GM18868 (cell line): ENCODE measurements at regions not wholly inside any gene's neighbourhood (a gene's known extent, or its start where the extent isn't known, plus 50 kb on each side); places are given as distances from the start of the nearest gene placed in this dataset.
"Not testable (repeated sequence)": the region's sequence is repeated elsewhere in the genome, so short reads cannot be mapped to it uniquely, and the experiment has no call there.

Experiments
- ATAC-seq: cut with Tn5 transposase; IDR thresholded peaks from one replicate; pipeline ENCODE4 v1.9.1; 2021; ENCODE audit warnings: mild to moderate bottlenecking, moderate library complexity; ENCODE audit not compliant: unreplicated experiment

DNA sequence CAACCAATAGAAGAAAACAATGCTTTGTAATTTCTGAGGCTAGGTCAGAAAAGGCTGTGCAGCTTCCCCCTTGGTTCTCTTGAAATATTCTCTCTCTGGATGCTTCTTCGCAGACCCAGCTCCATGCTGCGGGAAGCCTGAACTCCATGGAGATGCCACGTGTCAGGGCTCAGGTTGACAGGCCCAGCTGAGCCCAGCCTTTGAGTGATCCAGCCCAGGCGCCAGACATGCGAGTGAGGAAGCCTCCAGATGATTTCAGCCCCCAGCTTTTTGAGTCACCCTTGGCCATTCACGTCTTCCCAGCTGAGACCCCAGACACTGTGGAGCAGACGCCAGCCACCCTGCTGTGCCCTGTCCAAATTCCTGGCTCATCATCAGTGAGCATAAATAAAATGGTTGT is 378.4 kb upstream of the NRP1 start:
- ATAC-seq = no peak

DNA sequence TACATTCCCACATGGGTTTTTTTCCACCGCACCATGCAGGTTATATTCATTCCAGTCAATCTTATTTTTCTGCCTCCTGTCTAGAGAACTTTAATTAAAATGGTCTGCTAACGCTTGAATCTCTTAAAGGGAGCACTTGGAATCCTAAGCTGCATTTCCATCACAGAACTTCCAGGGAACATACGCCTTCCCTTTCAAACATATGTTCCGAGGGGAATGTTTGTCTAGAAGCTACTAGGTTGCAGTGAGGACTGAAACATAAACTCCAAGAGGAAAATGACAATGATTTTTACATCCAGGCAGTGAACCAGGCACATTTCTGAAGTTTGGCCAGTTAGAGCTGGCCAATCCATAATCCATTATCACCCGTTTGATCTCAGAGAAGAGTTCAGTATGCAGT is 375.5 kb upstream of the NRP1 start:
- no peak for ATAC-seq

DNA sequence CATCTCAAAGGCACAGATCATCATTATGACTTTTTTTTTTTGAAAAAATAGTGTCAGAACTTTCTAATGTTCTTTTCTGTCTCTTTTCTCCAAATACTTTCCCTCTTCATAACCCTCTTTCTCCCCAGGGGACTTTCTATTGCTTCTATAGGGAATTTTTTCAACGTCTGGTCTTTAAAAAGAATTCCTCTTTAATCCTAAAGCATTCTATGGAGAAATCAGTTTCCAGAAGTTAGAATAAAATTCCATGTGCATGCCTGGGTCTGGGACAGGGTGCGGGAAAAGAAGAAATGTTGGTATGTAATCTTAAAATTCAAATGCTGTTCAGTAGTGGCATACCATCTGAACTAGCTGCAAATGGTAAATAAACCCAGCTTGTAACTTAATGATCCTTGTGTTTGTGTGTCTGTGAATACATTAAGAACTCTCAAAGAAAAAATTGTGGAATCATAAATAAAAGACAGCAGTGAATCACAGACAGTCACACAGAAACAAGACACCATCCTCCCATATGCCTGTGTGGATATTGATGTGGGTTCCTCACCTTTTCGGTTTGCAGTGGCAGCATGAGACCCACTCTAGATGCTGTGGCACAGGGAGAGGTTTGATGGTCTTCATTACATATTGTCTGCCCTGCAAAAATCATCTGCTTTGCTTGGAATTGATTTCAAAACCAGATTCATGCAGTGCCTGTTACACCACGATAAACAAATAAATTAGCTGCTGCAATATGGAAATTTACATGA is 374.7 kb upstream of the NRP1 start:
- ATAC-seq = no peak

DNA sequence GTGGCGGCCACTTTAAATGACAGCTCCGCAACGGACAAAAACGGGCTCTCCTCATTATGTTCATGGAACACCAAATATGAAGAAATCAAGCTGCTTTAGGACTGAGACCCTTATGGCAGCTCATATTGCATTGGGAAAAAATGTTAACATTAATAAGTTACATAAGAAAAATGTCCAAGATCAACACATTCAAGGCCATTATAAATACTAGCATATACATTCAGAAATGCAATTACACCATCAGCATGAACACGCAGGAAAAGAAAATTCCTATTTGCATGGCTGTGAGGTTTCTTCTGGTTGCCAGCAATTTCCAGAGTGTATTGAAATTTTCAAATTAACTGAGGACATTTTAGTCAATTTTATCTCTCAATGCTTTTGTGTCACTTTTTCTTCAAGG is 374.1 kb upstream of the NRP1 start:
- ATAC-seq = no peak

DNA sequence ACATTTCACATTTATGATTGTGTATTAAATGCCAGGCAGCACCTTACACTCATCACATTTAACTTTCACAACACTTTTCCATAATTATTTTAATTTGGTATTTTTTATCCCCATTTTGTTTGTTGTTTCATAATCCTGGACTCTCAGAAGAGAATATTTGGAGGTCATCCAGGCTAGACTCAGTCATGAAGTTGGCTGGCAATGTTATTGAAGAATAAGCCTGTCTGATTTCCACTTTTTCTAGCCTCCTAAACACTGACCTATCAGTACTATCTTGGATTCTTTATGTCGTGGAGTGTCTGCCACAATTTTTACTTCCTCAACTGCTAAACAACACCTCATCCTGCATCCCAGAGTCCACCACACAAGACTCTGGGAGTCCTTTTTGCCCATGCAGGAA is 372.3 kb upstream of the NRP1 start:
- no peak for ATAC-seq

GRCh38 chr10:33706191-33706590 is 371.7 kb upstream of the NRP1 start:
- ATAC-seq = no peak

DNA sequence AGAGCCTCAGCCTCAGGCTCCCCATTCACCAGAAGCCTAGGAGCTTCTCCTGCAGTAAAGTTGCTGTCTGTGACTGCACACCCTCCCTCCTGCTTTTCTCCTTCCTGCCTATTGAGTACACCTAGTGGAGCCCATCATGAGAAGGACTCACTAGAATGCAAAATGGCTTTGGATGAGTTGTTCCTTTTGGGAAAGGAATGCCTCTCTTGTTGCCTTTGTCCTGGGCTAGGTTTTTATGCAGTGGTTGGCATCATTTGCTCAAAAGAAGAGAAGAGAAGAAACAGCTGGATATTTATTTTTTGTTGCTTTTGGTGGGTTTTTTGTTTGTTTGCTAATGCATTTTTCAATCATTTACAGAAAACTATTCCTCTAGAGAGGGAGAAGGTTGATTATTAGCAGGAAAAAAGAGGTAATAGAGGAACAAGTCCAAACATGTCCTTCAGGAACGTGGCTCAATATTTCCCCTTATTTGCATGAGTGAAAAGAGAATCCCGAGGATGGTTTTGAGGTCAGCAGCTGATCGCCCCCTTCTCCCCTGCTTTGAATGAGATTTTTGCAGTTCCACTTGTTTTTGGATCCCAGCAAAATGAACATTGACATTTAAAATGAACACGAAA is 369.9 kb upstream of the NRP1 start:
- no peak for ATAC-seq

DNA sequence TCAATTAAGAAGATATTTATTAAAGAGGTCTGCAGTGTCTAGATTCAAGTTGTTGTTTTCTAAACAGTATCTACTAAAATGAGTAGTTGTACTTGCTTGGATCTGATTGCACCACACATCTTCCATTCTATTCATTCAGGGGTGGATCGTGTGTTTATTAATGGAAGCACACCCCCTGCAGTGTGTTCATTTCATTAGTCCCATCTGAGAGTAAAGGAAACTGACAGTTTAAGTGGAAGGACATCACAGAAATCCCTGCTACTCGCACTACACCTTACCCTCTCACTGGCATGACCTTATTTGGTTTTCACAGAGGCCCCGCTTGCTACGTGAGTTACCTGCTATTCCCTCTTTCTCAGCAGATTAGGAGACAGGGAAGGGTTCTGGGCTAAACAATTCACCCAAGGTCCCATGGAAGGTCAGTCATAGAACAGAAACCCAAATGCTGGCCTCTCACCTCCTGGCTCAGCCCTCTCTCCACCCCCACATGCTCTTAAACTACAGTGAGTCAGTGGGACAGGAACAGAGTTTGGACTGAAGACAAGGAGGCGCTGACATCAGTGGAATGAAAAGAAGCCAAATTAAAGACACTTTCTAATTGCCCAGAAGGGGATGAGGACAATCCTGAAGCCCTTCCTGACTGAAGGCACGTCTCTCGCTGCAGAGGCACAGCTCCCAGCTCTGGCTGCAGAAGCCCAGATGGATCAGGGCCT is 369.2 kb upstream of the NRP1 start:
- ATAC-seq = no peak

DNA sequence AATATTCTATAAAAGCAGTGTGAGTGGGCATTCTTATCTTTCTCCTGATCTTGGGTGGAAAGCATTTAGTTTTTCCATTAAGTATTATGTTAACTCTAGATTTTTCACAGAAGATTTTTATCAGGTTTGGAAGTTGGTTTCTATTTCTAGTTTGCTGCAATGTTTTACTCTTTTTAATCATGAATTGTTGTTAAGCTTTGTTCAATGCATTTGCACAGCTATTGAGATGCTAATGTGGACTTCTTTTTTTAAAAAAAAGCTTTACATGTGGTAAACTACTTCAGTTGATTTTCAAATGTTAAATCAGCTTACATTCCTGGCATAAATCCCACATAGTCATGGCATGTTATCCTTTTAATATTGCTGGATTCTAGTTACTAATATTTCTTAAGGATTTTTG is 363.6 kb upstream of the NRP1 start:
- no peak for ATAC-seq

DNA sequence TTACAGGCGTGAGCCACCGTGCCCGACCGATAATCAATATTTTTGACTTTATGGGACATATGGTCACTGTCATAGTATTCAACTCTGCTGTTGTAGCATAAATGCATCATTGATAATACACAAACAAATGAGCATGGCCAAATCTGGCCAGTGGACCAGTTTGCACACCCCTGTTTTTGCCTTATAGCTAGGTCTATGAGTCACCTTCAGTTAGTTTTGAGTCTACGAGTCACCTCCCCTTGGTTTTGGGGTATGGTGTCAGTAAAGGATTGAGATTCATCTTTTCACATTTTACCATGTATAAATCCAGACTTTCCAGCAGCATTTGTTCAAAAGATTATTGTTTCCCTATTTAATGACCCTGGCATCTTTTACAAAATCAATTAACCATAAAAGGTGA is 362.5 kb upstream of the NRP1 start:
- ATAC-seq = no peak

GRCh38 chr10:33695536-33695935 is 361.1 kb upstream of the NRP1 start:
- no peak for ATAC-seq

- ATAC-seq = not testable (repeated sequence)
Measured at GRCh38 chr10:33690536-33690935, 356.1 kb upstream of the NRP1 start.

DNA sequence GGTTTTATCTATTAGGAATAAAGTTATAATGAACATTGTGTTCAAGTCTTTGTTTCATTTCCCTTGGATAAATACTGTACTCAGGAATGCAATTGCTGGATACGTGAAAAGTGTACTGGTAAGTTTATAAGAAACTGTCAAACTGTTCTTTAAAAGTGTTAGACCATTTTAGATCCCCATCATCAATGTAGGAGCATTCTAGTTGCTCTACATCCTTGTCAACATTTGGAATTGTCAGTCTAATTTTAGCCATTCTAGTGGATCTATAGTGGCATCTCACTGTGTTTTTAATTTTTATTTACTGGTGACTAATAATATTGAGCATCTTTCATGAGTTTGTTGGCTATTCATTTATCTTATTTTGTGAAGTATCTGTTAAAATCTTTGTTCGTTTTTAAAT is 354.0 kb upstream of the NRP1 start:
- no peak for ATAC-seq

DNA sequence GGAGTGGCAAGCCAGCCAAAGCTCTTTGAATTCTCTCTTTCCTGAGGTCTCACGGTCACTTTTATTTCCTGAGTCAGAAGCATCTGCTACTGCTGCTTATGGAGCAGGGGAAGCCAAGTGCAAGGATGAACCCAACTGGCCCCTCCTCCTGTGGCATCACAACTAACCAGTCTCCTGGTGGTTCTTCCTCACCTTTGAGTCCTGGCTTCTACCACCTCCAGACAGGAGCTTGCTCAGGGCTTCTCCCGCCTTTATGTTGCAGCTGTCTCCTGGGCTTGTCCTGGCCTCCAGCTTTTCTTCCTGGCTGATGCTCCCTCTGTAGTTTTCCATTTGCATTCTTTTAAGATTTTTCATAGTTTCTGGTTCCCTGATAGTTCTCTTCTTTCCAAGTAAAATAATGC is 349.7 kb upstream of the NRP1 start:
- no peak for ATAC-seq

GRCh38 chr10:33681595-33681994 is 347.1 kb upstream of the NRP1 start:
- no peak for ATAC-seq

DNA sequence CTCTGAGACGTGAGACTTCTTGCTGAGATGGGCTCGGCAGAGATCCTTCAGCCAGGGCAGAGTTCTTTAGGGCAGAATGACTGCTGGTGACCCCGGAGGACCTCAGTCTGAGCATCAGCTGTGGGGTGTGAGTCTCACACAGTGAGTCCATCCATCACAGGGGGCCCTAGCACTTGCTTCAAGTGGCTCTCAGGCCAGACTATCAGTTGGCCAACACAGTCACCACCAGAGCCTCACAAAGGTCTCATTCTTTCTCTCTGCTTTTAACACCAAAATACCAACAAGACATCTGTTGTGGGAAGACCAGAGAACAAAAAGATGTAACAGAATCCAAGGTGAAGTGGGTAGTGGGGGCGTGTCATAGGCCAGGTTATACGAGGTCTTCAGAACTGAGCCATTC is 345.6 kb upstream of the NRP1 start:
- no peak for ATAC-seq

DNA sequence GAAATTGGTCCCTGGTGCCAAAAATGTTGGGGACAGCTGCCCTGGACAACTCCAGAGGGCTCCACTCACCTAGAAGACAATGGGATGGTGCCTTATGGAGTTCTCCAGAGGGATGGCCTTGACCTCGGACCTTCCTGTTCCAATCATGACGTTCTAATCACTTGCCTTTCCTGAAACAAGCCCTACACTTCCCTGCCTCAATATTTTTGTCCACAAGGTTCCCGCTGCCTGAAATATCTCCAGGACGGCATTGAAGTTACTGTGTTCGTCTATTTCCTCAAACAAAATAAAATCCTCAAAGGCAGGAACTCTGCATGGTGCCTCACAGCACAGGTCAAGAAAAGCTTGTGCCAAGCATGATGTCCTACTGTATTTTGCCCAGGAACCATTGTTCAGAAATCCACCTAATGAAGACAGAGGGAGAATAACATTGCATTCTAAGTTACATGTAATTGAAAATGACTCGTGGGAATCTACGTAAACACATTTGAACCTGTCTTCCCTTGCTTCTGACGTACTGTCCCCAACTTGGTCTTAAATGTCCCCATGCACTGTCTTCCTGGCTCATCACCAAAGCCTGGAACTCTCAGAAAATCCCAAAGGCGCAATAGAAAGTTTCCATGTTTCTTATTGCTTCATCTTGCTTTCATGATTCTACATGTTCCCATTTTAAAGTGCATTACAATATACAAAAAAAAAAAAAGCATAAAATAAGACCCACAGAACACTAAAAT is 342.3 kb upstream of the NRP1 start:
- ATAC-seq = no peak

DNA sequence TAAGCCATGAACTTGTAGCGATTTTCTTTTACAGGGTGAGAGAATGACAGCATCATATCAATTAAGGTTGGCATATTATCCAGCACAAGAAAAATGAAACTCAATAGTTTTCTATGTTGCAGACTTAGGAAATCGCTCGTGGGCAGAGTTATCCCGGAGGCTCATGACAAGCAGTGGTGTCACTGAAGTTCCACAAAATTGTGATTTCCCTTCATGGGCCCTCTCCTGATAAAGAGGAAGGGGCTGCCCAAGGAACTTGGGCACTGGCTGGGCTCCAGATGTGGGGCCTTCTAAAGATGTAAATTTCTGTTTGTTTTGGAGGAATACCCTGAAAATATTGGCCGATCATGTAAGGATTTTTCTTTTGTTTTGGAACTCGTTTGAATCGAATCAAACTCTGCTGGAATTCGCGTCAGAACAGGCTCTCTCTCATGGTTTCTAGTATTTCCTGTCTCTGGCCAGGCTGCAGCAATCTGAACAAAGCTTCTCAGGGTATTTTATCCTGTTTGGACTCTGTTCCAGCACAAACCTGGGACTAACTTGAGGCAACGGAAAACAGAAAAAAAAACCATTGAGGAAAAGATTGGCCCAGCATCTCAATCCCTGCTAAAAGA is 340.6 kb upstream of the NRP1 start:
- ATAC-seq = no peak

DNA sequence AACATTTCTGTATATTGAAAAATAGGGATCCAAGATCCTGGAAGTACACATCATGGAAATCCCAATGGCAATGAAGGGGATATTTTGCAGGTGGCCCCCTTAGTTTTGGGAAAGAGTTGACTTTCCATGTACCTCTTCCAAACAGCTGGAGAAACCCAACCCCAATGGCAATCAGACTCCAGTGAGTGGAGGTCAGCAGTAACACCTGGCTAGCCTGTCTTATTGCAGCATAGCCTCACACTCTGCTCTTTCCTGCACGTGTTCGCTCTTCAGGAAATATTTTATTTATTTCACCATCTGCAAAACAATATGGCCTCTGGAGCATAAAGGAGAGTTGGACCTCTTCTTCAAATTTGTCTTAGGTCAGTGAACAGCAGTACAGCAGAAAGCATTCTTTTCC is 340.0 kb upstream of the NRP1 start:
- ATAC-seq = no peak

GRCh38 chr10:33673839-33674415 is 339.5 kb upstream of the NRP1 start:
- ATAC-seq = no peak

- no peak for ATAC-seq
Measured at GRCh38 chr10:33669904-33670303, 335.4 kb upstream of the NRP1 start.
